Daoy (cell line): ENCODE measurements at regions not wholly inside any gene's neighbourhood (a gene's known extent, or its start where the extent isn't known, plus 50 kb on each side); places are given as distances from the start of the nearest gene placed in this dataset.
"Not testable (repeated sequence)": the region's sequence is repeated elsewhere in the genome, so short reads cannot be mapped to it uniquely, and the experiment has no call there.

Source experiments
- DNase-seq: peaks from one replicate; pipeline ENCODE4 v3.0.0-alpha.2; 2015; ENCODE audit warnings: low read depth

- no peak for DNase-seq
Observed at GRCh38 chr10:127610816-127611215, 61.7 kb downstream of the NPS start.

- DNase-seq = no peak
Observed at GRCh38 chr10:127614484-127615017, 65.4 kb downstream of the NPS start.

GRCh38 chr10:127618797-127619196, 69.7 kb downstream of the NPS start:
- DNase-seq = no peak

- DNase-seq = no peak
Observed at GRCh38 chr10:127619546-127620325, 70.6 kb downstream of the NPS start.

GRCh38 chr10:127635882-127636281, 86.8 kb downstream of the NPS start:
- DNase-seq = no peak

- no peak for DNase-seq
Observed at GRCh38 chr10:127648885-127649284, 88.1 kb upstream of the FOXI2 start.

- peak; percentile 20 for DNase-seq
Observed at GRCh38 chr10:127649642-127650041, 87.3 kb upstream of the FOXI2 start.

GRCh38 chr10:127657056-127657455, 79.9 kb upstream of the FOXI2 start:
- DNase-seq = no peak

GRCh38 chr10:127676430-127676829, 60.6 kb upstream of the FOXI2 start:
- DNase-seq = not testable (repeated sequence)

- DNase-seq = no peak
Observed at GRCh38 chr10:127678091-127678490, 58.9 kb upstream of the FOXI2 start.

- no peak for DNase-seq
Observed at GRCh38 chr10:127679642-127680255, 57.2 kb upstream of the FOXI2 start.
